ENCODE measurements at regions not wholly inside any gene's neighbourhood (a gene's known extent, or its start where the extent isn't known, plus 50 kb on each side); places are given as distances from the start of the nearest gene placed in this dataset.

DNA sequence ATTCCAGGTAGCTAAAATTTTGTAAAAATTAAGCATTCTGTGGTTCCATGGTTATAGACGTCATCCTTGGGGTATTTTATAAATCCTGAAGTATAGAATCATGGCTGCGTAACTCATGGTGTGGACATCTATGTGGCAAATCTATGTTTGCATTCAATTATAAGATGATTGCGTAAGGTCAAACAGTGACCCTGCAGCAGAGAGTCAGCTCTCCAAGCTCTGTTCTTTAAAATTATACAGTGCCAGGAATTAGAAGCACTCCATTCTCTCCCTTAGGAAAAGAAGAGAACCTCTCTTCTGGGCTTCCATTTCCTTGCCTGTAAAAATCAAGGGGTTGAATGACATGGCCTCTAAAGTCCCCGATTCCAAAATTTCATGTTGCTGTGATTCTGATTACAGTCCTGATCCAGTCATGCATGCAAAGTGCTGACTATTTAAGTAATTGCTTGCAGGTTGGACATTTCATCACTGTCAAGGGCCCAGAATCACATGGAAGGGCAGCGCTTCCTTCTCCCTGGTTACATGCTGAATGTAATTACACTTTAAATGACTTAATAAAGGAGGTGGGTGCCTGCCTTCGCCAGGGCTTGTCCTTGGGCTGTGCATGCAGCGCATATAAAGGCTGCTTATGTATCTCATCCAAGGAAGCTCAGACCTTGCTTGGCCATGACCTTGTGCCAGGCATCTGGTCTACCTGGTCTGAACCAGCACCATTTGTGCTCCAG is 550.7 kb downstream of the TYW1 start:
- no peak for DNase-seq (ENCODE audit: extremely low read depth, low read depth)

DNA sequence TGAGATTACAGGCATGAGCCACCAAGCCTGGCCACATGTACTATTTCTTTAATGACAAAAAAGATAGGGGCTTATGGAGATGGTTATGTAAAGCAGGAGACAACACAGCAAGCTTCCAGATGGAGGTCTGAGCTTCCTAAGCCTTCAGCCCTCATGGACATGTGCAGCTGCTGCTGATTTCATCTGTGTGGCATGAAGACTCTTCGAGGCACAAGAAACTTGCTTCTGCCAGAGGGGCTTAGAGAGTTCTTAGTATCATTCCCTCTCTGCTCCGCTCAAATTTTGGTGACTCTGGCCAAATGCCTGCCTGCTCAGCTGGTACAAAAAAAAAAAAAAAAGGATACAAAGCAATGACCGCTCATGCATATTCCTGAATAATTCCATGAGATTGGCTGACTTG is 552.5 kb downstream of the TYW1 start:
- DNase-seq (ENCODE audit: extremely low read depth, low read depth): no peak

DNA sequence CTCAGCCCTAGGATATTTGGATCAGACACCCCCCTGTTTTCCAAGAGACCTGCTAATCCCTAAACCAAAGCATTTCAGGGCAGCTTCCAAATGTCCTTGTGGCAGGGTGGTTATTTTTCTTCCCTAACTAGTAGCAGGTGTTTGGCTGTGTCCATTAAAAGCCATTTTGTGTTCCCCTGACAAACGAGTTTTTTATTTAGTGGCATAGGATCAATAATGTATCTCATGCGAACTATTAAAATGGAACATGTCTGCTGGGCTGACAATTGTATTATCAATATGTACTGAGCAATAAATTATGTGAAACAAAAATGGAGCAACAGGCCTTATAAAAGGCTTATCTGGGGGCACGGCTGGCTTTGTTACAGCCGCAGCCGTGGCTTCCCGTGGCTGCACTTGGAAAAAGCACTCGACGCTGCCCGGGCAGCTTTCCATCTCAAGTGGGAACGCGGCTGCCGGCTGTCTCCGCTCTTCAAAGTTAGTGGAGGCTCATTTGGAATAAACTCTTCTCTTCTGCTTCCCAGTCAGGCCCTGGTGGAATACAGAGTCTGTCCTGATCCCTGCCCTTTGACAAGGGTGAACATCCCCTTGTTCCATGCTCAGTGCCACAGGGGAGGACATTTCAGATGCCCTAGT is 554.3 kb downstream of the TYW1 start:
- no peak for DNase-seq (ENCODE audit: extremely low read depth, low read depth)

DNA sequence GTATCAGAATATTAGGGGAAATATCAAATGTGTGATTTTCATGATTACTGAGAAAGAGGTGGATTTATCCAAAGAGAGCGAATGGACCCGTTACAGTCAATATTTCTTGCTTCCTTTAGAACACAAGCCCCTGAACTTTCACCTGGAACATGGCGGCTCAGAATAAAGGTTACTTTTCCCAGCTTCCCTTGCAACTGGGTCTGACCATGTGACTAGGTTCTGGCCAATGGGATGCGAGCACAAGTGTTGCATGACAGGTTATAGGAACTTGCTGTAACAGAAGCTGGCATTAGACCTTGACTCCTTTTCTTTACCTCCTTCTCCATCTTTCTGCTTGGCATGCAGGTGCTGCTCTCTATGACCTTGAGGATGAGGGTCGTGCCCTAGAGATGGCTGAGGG is 556.1 kb downstream of the TYW1 start:
- no peak for DNase-seq (ENCODE audit: extremely low read depth, low read depth)

DNA sequence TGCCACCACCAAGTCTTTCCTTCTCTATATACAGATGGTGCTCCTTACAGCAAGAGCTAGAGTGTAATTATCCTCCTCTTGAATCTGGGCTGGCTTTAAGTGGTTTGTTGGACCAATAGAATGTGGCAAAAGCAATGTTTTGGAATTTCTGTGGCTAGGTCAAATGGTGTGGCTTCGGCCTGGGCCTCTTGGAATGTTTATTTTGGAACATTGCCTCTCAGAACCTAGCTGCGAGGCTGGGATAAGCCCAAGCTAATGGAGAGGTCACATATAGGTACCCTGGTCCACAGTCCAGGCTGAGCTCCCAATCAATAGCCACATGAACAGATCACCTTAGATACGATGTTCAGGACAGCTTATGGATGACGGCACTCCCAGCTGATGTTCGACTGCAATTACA is 556.7 kb downstream of the TYW1 start:
- DNase-seq (ENCODE audit: extremely low read depth, low read depth): no peak

DNA sequence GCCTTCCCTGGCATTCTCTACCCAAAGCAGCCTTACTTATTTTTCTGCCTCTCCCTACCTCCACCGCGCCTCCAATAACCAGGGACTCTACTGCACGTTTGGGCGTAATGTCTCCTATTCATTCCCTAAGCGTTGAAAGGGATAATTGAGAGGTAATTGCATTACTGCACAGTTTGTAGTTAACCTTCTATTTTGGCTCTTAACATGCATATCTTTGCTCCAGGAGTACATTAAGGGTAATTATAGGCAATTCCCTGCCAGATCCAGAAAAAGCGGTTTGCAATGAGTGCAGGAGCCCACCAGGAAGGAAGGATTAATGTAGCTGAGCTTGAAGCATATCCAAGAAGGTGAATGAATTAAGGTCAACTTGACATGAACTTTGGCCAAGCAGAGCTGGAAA is 558.4 kb downstream of the TYW1 start:
- DNase-seq (ENCODE audit: extremely low read depth, low read depth): no peak

DNA sequence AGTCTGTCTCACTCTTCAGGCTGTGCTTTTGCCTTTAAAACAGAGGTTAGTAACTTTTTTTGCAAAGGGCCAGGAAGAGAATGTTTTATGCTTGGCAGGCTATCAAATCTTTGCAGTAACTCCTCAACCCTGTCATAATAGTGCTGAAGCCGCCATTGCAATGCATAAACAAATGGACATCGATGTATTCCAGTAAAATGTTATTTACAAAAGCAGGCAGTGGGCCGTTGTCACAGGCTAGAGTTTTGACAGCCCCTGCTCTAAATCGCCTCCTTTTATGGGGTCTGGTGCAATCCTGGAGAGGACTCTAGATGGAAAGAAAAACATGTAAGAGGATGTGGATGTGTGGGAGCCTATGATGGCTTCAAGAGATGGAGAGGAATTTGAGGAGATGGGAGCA is 568.3 kb downstream of the TYW1 start:
- no peak for DNase-seq (ENCODE audit: extremely low read depth, low read depth)

DNA sequence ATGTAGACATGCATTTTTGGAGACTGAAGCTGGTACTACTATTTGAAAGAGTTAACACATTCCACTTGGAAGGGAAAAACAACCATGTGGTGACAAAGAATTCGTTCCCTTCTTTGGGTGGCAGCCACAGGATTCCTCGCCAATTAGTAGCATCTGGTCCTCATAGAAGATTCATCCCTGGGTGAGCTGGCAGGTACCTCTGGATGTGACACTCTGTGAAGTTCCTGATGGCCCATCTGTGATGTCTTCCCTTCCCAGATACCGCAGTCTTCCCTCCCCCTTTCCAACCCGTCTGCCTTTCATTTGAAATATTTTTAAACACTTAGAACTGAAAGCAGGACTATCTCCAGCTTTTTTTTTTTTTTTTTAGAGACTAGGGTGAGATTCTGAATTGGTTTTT is 569.5 kb downstream of the TYW1 start:
- DNase-seq (ENCODE audit: extremely low read depth, low read depth): no peak

DNA sequence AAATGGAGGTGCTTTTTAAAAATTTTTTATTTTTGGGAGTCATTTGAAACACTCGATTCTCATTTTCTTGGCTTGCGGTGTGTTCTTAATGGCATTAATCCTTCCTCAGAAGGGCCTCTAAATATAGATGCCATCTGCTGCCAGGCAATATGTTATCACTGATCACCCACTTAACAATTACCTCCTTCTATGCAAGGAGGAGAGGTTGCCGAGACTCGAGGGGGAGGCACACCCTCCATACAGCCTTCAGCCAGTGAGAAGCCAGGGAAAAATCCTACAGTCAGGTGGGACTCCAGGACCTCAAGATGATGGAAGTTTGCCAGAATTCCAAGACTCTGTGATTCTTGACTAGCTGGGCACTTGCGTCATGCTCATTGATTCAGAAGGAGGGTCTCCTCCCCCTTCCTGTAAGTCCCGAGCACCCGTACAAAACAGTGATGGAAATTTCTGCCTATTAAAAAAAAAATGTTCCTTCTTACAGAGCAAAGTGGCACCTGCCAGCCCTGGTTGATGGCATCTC is 574.5 kb downstream of the TYW1 start:
- no peak for DNase-seq (ENCODE audit: extremely low read depth, low read depth)

DNA sequence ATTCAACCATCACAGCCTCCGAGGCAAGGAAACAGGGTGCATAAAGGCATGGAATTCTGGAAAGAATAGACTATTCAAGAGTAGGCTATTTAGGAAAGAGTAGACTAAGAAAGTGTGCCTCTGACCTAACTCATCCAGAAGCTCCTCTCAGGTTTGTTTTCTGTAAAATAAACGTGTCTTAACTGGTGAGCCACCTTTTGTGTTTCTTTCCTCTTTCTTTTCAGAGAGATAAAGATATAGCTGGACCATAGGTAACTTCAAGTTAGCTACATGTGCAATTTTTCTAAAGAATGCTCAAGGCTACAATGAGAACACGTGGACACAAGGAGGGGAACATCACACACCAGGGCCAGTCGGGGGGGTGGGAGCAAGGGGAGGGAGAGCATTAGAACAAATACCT is 577.0 kb downstream of the TYW1 start:
- DNase-seq (ENCODE audit: extremely low read depth, low read depth): no peak

DNA sequence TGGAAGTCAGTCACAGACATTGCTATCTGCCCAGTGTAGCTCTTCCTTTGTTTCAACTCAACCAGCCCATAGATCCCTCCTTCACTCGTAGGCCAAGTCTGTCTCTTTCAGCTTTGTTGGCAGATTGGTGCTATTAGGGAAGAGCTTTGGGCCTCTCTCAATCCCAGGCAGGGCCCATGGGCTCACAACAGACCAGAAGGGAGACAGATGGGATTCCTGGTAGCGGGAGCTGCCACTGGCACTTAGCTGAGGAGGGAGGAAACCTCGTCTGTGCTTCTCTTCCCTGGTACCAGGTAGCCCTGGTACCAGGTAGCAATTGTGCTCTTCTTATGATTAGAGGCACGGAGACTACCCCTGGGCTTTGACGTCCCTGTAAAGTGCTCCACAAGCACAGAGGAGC is 592.0 kb downstream of the TYW1 start:
- no peak for DNase-seq (ENCODE audit: extremely low read depth, low read depth)

DNA sequence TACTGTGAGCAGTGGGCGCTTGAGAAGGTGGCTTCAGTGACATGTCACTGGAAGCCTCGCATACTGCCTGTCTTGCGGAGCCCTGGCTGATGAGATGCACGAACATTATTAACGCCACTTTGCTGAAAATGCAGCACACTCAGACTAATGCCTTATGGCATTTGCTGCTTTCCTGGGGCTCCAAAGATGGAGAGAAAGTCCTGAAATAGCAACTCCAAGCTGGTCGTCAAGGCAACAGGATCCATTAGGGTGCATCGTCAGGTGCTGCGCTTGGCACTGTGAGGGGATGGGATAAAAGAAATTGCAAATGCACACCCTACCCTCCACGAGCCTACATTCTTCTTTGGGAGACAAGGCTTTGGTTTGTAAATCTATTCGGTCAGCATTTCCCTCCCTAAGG is 592.5 kb downstream of the TYW1 start:
- no peak for DNase-seq (ENCODE audit: extremely low read depth, low read depth)

DNA sequence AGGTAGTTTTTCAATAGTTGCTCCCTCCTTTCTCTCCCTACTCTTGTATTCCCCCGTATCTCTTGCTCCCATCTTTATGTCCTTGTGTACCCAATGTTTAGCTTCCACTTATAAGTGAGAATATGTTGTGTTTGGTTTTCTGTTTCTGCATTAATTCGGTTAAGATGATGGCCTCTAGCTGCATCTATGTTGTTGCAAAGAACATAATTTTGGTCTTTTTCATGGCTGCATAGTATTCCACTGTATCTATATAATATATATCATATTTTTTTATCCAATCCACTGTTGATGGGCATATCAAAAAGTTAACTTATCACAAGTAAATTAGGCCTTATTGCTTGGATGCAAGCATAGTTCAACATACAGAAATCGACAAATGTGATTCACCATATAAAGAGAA is 594.0 kb downstream of the TYW1 start:
- DNase-seq (ENCODE audit: extremely low read depth, low read depth): no peak

DNA sequence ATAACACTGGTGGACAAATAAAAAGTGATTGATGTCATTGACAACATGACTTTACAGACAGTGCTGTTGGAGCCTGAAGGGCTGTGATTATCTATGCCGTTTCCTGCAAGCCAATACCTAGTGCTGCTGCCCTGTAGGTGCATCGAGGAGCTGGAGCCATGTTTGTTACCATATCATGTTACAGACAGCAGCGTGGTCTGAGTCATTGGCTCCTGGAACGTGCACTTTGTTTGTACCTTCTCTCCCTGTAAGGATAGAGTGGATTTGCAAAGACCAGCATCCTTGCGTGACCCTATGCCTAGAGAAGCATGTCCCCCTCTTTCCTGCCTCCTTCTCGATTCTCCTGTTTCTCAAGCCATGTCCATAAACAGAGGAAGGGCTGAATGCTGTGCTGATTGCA is 597.2 kb downstream of the TYW1 start:
- no peak for DNase-seq (ENCODE audit: extremely low read depth, low read depth)

DNA sequence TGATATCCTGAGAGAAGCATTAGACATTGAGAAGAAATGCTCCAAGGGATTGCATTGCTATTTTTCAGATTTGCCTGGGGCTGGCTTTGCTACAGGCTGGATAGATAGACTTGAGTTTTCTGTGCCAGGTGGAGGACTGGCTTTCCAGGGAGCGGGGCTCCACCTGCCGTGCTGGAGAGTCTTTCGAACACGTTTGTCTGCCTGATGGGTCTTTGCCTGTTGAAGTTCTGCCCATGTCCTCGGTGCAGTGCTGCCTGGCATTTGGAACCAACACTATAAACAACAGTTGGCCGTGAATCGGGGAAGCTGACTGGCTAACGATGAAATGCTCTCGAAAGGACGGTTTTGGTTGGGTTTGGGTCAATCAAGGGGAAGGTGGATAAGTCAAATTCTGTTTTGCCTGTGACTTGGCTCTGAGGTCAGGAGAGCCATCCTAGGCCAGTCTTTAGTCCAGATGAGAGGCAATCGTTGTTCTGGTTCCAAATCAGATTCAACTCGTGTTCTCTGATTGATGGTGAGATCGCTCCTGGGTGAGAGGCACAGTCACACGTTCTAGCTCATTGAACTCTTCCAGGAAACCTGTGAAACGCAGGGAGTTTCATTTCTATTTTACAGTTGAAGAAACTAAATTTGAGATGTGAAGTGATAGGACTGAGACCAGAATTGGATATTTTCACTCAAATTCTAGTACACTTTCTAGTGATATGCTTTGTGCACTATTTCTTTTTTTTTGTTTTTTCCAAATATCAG is 599.0 kb downstream of the TYW1 start:
- DNase-seq (ENCODE audit: extremely low read depth, low read depth): no peak

DNA sequence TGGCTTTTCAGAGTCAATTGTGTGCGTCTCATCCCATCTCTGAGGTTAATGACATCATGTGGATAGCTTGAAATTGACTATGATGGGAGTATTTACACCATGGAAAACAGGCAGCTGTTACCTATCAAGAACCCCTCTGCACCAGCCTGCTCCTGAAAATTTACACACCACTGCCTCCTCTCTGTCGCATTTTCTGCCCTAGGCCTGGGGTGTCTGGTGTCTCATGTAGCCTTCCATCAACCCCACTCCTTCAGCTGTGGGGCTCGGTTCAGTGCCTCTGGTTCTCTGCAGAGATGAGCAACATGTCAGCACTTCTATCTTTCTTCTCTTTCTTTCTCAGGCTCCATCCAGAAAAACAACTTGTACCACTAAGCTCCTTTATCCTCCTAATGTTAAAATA is 600.5 kb downstream of the TYW1 start:
- no peak for DNase-seq (ENCODE audit: extremely low read depth, low read depth)

DNA sequence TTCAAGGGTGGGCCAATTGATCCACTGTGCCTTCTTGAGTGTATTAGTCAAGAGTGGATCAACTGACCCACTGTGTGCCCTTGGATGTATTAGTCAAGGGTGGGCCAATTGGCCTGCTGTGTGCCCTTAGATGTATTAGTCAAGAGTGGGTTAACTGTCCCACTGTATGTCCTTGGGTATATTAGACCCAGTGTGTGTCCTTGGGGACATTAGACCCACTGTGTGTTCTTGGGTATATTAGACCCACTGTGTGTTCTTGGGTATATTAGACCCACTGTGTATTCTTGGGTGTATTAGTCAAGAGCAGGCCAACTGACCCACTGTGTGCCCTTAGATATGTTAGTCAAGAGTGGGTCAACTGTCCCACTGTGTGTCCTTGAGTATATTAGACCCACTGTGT is 601.8 kb downstream of the TYW1 start:
- no peak for DNase-seq (ENCODE audit: extremely low read depth, low read depth)

DNA sequence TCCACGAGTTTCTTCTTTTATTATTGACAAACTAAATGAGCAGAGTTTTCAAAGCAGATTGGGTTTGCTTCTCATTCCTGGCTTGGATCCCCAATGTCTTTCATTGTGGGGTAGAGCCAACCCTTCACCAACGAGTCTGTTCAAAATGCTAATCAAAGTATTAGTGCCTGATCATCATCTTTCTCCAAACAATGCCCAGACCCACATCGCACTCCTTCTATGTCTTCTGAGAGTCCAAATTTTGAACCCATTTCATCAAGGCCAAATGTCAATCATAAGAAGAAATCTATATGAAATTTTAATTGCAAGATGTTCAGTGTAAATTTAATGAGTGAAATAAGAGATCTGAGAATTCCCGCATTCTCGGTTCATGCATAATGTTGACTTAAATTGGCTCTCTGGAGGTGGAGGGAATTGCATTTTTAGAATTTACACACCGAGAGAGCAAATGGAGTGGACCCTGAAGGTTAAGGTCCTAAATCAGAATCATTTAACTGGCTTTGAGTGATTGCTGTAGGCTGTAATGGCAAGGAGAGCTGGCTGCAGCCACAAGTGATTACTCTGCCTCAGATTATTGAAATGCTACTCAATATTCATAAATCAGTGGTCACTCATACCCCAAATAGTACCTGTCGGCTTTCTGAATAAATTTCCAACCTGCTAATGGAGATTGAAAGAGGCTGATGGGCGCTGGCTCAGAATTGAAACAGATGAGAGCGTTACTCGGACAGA is 602.9 kb downstream of the TYW1 start:
- DNase-seq (ENCODE audit: extremely low read depth, low read depth): no peak

DNA sequence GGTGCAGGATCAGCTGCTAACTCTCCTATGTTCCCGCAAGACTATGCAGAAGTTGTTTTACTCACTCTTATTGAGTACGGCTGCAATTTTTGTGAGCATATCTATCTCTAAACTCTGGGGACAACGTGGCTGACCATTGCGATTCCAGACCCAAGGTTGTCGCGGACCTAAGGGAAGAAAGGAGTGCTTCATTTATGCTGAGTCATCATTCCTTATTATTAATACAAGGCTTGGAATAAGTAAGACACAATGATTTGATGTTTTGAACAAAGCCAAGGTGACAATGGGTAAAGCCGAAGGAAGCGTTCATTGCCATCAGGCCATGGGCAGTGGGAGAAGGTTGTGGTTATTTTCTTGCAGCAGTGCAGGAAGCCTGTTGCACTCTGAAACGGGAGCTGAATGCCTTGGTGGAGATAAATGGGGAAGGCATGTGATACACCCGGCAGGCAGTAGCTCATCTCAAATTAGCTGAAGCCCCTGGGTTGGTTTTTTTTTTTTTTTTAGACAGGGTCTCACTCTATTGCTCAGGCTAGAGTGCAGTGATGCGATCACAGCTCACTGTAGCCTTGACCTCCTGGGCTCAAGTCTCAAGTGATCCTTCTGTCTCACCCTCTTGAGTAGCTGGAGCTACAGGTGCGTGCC is 605.7 kb downstream of the TYW1 start:
- DNase-seq (ENCODE audit: extremely low read depth, low read depth): no peak

DNA sequence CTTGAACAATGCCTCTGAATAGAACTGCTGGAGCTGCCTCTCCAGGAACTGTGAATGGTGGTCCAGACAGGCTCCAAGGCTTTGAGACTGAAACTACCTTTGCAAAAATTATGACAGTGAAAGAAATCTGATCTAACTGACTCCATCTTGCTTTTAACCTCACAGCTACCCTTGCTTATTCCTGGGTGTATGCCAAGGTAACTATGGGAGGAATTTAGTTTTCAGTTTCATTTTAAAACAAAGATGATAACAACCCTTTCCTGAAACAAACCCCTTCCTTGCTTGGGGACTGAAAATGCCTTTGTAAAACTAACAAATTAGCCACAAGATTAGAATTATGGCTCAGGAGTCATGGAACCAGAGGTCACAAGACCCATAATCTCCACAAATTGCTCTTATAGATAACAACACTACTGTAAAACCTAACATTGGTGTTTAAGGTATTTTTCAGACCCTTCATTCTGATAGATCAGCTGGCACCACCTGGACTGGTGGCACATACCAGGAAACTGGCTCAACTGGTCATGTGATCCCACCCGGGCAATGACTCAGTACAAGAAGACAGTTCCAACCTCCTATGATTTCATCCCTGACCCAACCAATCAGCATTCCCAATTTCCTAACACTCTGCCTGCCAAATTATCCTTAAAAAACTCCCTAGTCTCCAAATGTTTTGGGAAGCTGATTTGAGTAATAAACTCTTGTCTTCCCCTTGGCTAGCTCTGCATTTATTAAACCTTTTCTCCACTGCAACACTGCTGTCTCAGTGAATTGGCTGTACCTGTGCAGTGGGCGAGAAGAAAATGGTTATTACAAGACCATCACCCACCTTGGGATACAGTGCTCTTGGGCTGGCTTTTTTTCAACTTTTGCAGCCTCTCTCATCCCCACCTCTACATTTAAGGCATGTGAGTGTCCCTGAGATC is 608.1 kb downstream of the TYW1 start:
- no peak for DNase-seq (ENCODE audit: extremely low read depth, low read depth)

Measured in NCI-H460 (cell line).